OCI-LY3 (cell line): ENCODE measurements at regions not wholly inside any gene's neighbourhood (a gene's known extent, or its start where the extent isn't known, plus 50 kb on each side); places are given as distances from the start of the nearest gene placed in this dataset.
A peak's percentile ranks its signal among the peaks of the same experiment; 100 is the strongest.

ENCODE experiments used
- H2AFZ ChIP-seq: fragments of 200-600, 300-600 bp; shearing (Covaris generic); 2 replicates; pipeline ENCODE4 v1.6.0; 2014; ENCODE audit warnings: antibody characterized with exemption, low read depth, low read length
- H3K27ac ChIP-seq: fragments of 200-600, 300-600 bp; sonication (generic); 2 replicates; pipeline ENCODE4 v1.5.1; 2014; ENCODE audit warnings: mild to moderate bottlenecking, low read length, moderate library complexity, mixed read lengths
- H3K27me3 ChIP-seq: fragments of 200-600, 300-600 bp; sonication (generic); 2 replicates; pipeline ENCODE4 v1.6.1; 2014; ENCODE audit warnings: low read depth, low read length, mixed read lengths
- H3K36me3 ChIP-seq: fragments of 200-600, 300-600 bp; sonication (generic); replicated peaks from 2 replicates; pipeline ENCODE3; 2014; ENCODE audit warnings: low read depth, low read length, mixed read lengths
- H3K4me1 ChIP-seq: fragments of 300-600, 200-600 bp; sonication (generic); 2 replicates; pipeline ENCODE4 v1.6.1; 2014; ENCODE audit warnings: low read length, mixed read lengths
- H3K4me2 ChIP-seq: fragments of 200-600, 300-600 bp; sonication (generic); 2 replicates; pipeline ENCODE4 v1.6.1; 2014; ENCODE audit warnings: low read length, mixed read lengths
- H3K4me3 ChIP-seq: fragments of 300-600, 200-600 bp; sonication (generic); 2 replicates; pipeline ENCODE4 v1.5.1; 2014; ENCODE audit warnings: antibody characterized with exemption, mild to moderate bottlenecking, low read length, moderate library complexity
- H3K79me2 ChIP-seq: fragments of 300-600, 200-600 bp; shearing (Covaris generic); 2 replicates; pipeline ENCODE4 v1.6.1; 2014; ENCODE audit warnings: mild to moderate bottlenecking, low read length, mixed read lengths
- H3K9ac ChIP-seq: fragments of 300-600, 200-600 bp; shearing (Covaris generic); 2 replicates; pipeline ENCODE4 v1.6.0; 2014; ENCODE audit warnings: mild to moderate bottlenecking, low read length, moderate library complexity
- H3K9me3 ChIP-seq: fragments of 200-600, 300-600 bp; shearing (Covaris generic); 2 replicates; pipeline ENCODE4 v1.6.1; 2014; ENCODE audit warnings: low read length, mixed read lengths; ENCODE audit not compliant: insufficient read depth
- H4K20me1 ChIP-seq: fragments of 200-600, 300-600 bp; sonication (generic); 2 replicates; pipeline ENCODE4 v1.6.1; 2016; ENCODE audit warnings: low read length, mixed read lengths; ENCODE audit not compliant: insufficient read depth
- EZH2phosphoT487 ChIP-seq: fragments of 200-600 bp; shearing (Covaris generic); IDR thresholded peaks from 2 replicates; pipeline ENCODE4 v1.6.1; 2018; ENCODE audit warnings: antibody characterized with exemption, mixed run types, low read depth
- TF ChIP-seq, protein P1 (sequence below): fragments of 200-600, 300-600 bp; sonication (generic); IDR thresholded peaks from 2 replicates; pipeline ENCODE4 v1.5.1; 2014; ENCODE audit warnings: antibody characterized with exemption, low read length, low read depth

DNA sequence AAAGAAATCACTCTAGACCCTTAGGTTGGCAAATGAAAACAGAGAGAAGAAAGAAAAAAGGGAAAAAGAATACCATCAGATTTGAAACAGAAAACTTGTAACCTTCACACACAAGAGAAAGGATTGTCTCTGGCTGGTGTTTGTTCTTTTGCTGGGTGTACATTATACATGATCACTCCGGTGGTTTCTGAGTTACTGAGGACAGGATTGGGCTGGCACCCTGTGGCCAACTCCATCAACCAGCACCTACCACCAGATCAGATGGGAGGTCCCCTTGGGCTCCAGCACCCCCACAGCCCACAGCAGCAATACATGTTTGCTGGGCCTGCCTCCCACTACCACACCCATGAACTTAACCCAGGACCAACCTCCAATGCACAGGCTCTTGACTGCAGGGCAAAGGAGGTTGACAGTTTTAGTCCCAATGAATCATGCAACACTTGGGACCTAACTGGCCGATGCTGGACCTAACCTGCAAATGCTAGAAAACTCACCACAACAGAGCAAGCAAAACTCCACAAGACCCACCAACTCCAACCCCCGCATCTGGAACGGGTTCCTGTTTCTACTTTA lies 308.3 kb downstream of the SOX9 start:
- Histone ChIP-seq H3K9ac (no peak overlapping the region), H3K79me2 (peaks cover 5% of the 10 kb centered on the region), H3K36me3 (peaks cover 9% of the 10 kb centered on the region), H3K4me3 (no peak overlapping the region), H3K4me1 (peaks cover 42% of the 10 kb centered on the region), H3K27me3 (no peaks in the 10 kb centered on the region), H3K4me2 (no peak overlapping the region), H2AFZ (no peak overlapping the region), H3K9me3 (no peaks in the 10 kb centered on the region), H3K27ac (no peak overlapping the region), H4K20me1 (no peaks in the 10 kb centered on the region)
- TF ChIP-seq EZH2phosphoT487, result no peak
- TF ChIP-seq, protein P1, sequence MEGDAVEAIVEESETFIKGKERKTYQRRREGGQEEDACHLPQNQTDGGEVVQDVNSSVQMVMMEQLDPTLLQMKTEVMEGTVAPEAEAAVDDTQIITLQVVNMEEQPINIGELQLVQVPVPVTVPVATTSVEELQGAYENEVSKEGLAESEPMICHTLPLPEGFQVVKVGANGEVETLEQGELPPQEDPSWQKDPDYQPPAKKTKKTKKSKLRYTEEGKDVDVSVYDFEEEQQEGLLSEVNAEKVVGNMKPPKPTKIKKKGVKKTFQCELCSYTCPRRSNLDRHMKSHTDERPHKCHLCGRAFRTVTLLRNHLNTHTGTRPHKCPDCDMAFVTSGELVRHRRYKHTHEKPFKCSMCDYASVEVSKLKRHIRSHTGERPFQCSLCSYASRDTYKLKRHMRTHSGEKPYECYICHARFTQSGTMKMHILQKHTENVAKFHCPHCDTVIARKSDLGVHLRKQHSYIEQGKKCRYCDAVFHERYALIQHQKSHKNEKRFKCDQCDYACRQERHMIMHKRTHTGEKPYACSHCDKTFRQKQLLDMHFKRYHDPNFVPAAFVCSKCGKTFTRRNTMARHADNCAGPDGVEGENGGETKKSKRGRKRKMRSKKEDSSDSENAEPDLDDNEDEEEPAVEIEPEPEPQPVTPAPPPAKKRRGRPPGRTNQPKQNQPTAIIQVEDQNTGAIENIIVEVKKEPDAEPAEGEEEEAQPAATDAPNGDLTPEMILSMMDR, result no peak

DNA sequence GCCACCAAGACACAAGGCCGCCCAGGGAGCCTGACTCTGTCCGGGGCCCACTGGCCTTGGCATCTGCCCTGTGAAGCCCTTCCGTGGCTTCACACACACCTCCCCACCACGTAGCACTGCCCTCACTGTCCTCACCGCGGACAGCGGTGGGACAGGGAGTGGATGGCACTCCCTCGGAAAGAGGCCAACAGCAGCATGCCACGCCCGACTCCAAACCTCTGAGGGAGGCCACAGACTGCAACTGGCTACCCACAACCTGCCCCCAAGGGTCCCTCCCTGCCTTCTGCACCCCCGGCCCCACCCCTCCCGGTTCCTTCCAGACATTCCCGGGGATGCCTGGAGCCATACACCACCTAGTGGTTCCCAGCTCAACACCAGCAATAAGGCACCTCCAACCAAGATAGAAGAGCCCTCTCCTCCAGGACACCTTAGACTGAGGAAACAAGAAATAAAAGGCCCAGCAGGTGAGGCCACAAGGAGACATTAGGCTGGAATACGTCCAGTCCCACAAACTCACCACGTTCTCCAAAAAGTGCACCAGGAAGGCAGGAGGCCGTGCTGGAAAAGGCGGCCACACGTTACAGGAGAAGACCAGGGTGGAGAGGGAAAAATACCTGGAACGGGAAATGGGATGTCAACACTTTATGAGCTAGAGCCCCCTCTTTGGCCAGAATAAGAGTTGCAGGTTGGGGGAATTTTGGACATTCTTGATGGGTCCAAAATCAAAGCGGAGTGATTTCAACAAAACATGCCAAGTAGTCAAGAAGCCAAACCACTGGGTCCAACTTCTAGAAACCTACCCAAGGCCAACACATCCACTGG lies 310.0 kb downstream of the SOX9 start:
- Histone ChIP-seq H3K79me2 (peaks cover 5% of the 10 kb centered on the region), H3K27ac (no peak overlapping the region), H2AFZ (no peak overlapping the region), H3K36me3 (peaks cover 9% of the 10 kb centered on the region), H3K9me3 (no peaks in the 10 kb centered on the region), H3K4me1 (peaks cover 25% of the 10 kb centered on the region), H3K27me3 (no peaks in the 10 kb centered on the region), H3K4me2 (no peak overlapping the region), H4K20me1 (no peaks in the 10 kb centered on the region), H3K4me3 (no peak overlapping the region), H3K9ac (no peak overlapping the region)
- TF ChIP-seq, protein P1, result peak; percentile 34
- TF ChIP-seq EZH2phosphoT487, result no peak

DNA sequence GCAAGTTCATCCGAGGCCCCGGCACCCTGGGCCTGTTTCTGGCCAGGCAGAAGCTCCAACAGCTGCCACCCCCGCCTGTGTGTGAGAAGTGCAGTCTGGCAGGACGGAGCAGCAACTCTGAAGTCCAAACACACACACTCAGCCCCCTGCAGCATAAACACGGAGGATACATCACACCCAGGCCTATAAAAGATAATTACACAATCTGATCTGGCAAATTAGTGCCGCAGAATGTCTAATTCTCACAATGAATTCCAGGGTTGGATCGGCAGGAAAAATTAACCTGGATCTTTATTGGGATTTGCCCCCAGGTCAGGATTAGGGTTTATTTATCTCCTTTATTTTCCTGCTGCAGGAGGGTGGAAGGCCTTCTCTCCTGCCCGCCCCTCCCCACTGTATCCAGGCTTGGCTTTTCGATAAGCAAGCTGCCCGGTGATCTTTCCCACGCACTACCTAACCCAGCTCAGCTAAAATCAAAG lies 311.4 kb downstream of the SOX9 start:
- Histone ChIP-seq H3K4me1 (peaks cover 12% of the 10 kb centered on the region), H3K4me2 (no peak overlapping the region)

DNA sequence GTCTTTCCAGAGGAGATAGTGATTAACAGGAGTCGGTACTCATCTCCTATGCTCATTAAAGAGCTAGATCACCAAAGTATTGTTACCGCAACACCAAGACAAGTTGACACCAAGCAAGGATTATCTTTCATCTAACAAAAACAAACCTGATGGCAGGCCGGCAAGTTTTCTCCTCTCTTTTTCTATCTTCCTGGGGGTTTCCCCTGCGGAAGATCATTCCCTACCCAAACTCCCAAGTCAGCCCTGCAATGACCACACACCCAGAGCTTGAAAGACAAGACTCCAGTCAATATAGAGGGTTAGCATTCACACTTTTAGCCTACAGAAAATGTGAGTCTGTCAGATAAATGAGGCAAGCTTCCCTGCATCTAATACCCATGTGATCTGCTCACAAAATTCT lies 312.1 kb downstream of the SOX9 start:
- Histone ChIP-seq H3K4me3 (no peak overlapping the region), H3K9ac (no peak overlapping the region), H3K4me1 (peaks cover 11% of the 10 kb centered on the region; the same call in 1 of the 2 replicates), H3K27ac (no peak overlapping the region), H3K36me3 (no peaks in the 10 kb centered on the region), H3K9me3 (no peaks in the 10 kb centered on the region), H2AFZ (no peak overlapping the region), H3K79me2 (no peaks in the 10 kb centered on the region), H3K4me2 (no peak overlapping the region), H4K20me1 (no peaks in the 10 kb centered on the region), H3K27me3 (no peaks in the 10 kb centered on the region)
- TF ChIP-seq EZH2phosphoT487, result no peak
- TF ChIP-seq, protein P1, result no peak

More for the DNA sequence above, 311.4 kb downstream of the SOX9 start:
- H2AFZ ChIP-seq, result no peak overlapping the region
- H3K79me2 ChIP-seq, result no peaks in the 10 kb centered on the region
- no peak overlapping the region for H3K4me3 ChIP-seq
- no peak overlapping the region for H3K9ac ChIP-seq
- no peaks in the 10 kb centered on the region for H3K27me3 ChIP-seq
- no peak for TF ChIP-seq EZH2phosphoT487
- TF ChIP-seq, protein P1, result no peak
- no peaks in the 10 kb centered on the region for H3K36me3 ChIP-seq
- no peak overlapping the region for H3K27ac ChIP-seq
- no peaks in the 10 kb centered on the region for H4K20me1 ChIP-seq
- H3K9me3 ChIP-seq, result no peaks in the 10 kb centered on the region
